Mammary epithelial cell (primary cell): ENCODE measurements at regions not wholly inside any gene's neighbourhood (a gene's known extent, or its start where the extent isn't known, plus 50 kb on each side); places are given as distances from the start of the nearest gene placed in this dataset.
"Not testable (repeated sequence)": the region's sequence is repeated elsewhere in the genome, so short reads cannot be mapped to it uniquely, and the experiment has no call there.

Experiments used
- CTCF ChIP-seq, 2 donors: IDR thresholded peaks in 1 of 2; conservative IDR thresholded peaks in 1 of 2; 2 replicates each; pipeline ENCODE4 v1.5.1; 2011 to 2012; ENCODE audit warnings: inconsistent platforms in 2 of 2, low read length in 2 of 2, mild to moderate bottlenecking in 2 of 2, control low read depth in 1 of 2, low read depth in 1 of 2; ENCODE audit not compliant: insufficient read depth in 1 of 2; ENCODE audit errors: extremely low read depth in 1 of 2
- EZH2 ChIP-seq: IDR thresholded peaks from 2 replicates; pipeline ENCODE4 v1.6.1; 2012; ENCODE audit warnings: low read length, inconsistent platforms, borderline replicate concordance

- TF ChIP-seq CTCF (conservative IDR thresholded peaks at IDR 0.05 in 1 of 2, IDR thresholded peaks at IDR 0.05 in 1 of 2; ENCODE audit: extremely low read depth in 1 of 2, insufficient read depth in 1 of 2, low read depth in 1 of 2, low read length in 2 of 2); EZH2: not testable (repeated sequence)
Measured at GRCh38 chr5:112522891-112523673, 104.0 kb upstream of the EPB41L4A start.
